Left renal pelvis (tissue), 4 donors: ENCODE measurements at regions not wholly inside any gene's neighbourhood (a gene's known extent, or its start where the extent isn't known, plus 50 kb on each side); places are given as distances from the start of the nearest gene placed in this dataset.

Source experiments
- DNase-seq, 4 donors: peaks; one replicate each; pipeline ENCODE4 v3.0.0-alpha.2; 2013; ENCODE audit warnings: low read depth in 4 of 4, low spot score in 3 of 4

- no peak for DNase-seq
Observed at GRCh38 chr6:82712826-82713225, 349.2 kb downstream of the TPBG start.

DNA sequence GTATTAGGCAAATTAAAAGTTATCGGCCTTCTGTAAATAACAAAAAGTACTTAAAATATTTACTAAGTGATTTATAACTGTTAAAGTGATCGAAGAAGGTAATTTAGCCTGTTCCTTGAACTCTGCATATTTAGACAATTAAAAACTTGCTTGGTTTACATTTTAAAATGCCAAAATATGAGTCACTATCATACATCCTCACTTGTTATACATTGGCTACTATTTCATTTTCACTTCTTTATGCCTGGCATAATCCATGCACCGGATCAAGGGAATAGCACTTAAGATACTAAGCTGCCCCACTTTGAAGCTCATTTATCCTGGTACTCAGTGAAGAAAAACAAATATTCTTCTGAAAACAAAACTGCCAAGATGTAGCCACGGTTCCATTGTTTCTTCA is 344.6 kb downstream of the UBE3D start:
- no peak for DNase-seq

GRCh38 chr6:82735790-82736189 is 329.9 kb downstream of the UBE3D start:
- no peak for DNase-seq

DNA sequence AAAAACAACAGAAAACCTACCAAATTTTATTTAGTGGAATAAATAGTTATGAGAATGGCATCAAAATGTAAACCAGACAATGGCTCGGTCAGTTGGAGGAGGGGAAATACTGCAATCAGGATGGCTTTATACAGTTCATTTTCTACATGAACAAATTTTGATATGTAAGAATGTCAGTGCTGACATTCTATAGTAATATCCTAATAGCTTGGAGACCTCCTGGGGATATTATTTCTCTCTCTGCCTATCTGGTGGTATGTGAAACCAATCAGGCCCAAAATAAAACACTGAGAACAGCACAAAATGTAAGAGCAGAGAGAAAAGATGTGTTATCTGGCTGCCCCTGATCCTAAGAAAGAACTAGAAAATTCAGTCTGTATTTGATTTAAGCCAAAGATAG is 327.7 kb downstream of the UBE3D start:
- DNase-seq = no peak

GRCh38 chr6:82738773-82739172 is 326.9 kb downstream of the UBE3D start:
- no peak for DNase-seq

DNA sequence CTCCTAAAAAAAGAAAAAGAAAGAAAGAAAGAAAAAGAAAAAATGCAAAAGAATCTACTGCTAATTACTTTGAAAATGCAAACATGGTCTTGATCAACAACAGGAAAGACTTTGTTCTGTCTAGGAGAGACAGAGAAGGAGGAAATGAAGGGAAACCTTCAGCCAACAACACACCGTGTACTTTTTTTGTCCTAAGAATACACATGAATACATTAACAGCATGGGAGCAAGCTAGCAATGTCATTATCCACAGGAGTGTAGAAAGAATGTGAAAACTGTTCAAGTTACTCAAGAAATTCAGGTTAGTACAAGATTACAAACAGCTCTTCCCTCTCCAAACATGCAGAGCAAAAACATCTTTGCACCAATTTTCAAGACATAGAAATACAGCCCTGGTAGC is 326.3 kb downstream of the UBE3D start:
- DNase-seq = no peak

DNA sequence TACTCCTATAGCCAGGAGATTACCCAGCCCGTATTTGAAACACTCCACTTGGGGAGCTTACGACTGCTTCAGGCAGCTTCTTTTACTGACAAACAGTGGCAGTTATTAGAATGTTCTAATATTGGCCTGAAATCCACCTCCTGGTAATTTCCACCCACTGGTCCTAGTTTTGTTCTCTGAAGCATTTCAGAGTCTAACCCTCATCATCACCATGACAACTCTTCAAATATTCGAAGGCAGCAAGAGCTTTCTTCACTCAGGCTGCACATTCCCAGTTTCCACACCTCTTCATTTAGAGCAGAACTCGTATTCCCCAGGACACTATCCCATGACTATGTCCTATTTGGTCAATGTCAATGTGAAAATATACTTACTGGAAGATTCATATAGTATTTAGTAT is 325.6 kb downstream of the UBE3D start:
- no peak for DNase-seq

DNA sequence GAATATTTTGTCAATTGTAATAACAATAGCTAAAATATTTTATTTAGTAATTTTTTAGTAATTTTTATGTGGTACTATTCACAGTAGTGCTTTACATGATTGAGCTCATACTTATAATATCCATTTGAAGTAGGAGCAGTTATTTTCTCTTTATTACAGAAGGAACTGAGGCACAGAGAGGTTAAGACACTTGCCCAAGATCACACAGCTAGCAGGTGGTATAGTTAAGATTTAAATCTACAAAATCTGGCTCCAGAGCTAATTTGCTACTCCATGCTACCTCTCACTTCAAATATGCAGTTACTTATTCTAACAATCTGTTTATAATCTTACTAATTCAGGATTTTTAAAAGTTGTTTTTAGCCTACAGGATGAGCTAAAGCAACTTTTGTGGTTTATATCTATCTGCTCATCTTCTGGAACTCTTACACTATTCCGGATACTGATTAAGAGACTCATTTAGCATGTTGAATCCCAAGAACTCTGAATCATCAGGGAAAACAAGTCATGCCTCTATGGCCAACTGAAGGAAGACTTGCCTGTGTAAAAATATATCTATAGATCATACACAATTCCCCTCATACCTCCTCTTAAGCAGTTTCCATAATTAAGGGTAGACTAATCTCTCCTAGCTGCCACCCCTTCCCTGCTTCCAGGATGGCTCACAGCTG is 324.2 kb downstream of the UBE3D start:
- no peak for DNase-seq

GRCh38 chr6:82741996-82742385 is 323.6 kb downstream of the UBE3D start:
- DNase-seq = no peak

DNA sequence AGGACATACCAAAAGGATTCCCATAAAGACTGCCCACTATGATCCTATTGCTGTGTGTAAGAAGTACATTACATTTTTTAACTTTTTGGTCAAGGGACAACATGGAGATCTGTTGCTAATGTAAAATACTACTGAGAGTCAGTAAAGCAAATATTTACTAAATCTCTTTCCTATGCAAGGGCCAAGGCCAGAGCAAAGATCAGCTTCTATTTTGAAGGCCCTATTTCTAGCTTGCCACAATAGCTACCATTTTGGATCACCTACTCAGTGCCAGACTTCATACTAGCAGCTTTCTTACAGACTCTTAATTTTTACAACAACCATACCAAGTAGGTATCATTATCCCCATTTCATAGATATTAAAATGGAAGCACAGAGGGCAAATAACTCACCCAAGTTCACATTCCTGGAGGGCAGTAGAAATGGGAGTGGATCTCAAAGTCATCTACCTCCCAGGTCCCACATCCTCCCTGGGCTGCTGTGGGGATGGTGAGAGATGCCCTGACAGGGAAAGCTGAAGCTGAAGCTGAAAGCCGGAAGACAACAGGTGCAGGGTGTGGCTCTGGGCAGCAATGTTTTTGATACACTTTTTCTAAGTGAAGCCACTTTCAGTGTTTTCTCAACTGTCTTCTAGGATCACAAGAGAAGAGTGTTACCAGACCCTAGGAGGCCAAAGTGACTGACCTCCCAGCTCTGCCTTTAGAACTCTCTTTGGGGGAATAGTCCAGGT is 321.2 kb downstream of the UBE3D start:
- no peak for DNase-seq

DNA sequence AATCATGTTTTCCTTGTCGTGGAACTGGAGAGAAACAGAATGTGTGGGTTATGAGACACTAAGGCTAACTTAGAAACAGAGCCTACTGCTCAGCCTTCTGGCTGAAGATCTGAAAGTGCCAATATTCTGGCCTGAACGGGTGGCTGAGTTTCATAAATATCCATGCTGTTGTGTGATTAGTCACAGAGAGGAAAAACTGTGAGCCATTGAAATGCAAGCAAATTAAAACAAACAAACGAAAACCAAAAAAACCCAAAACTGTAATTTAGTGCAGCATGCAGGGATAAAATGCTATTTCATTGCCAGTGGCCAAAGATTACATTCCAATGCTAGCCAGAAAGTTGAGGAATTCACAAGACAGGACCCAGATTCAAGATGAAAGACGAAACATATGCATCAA is 315.1 kb downstream of the UBE3D start:
- DNase-seq = no peak

DNA sequence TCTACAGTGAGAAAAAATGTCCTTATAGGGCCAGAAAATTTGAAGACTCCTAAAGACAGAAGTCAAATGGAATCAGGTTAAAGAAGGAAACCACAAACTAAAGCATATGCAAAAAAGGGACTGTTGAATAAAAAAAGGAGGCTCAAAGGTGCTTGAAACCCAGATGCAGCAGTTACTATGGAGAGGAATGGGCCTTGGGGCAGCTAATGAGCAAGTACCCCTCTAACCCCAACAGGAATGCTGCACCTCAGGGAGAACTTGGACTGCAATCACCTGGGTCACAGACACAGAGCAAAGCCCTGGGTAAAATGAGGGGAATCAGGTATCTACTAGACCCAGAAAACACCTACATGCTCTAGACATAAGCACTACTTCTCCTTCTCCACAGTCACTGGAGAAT is 313.9 kb downstream of the UBE3D start:
- DNase-seq = no peak

- DNase-seq = no peak
Observed at GRCh38 chr6:82761674-82762345, 303.8 kb downstream of the UBE3D start.

- DNase-seq = no peak
Observed at GRCh38 chr6:82766476-82766875, 299.2 kb downstream of the UBE3D start.

DNA sequence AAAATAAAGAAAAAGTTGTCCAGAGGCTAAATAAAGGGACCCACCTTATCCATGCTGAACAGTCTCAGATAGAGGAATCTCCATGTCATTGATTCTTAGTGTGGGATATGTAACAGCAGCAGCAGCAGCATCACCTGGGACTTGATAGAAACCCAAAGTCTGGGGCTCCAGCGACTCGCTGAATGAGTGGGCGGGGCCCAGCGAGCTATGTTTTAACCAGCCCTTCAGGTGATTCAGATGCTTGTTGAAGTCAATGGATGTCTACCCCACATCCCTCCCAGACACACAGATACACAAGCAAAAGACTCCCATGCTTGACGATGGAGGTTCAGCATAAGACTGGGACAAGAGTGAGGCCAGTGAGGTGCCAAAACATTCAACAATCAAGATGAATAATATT is 298.6 kb downstream of the UBE3D start:
- no peak for DNase-seq

GRCh38 chr6:82767447-82767846 is 298.2 kb downstream of the UBE3D start:
- DNase-seq = no peak

DNA sequence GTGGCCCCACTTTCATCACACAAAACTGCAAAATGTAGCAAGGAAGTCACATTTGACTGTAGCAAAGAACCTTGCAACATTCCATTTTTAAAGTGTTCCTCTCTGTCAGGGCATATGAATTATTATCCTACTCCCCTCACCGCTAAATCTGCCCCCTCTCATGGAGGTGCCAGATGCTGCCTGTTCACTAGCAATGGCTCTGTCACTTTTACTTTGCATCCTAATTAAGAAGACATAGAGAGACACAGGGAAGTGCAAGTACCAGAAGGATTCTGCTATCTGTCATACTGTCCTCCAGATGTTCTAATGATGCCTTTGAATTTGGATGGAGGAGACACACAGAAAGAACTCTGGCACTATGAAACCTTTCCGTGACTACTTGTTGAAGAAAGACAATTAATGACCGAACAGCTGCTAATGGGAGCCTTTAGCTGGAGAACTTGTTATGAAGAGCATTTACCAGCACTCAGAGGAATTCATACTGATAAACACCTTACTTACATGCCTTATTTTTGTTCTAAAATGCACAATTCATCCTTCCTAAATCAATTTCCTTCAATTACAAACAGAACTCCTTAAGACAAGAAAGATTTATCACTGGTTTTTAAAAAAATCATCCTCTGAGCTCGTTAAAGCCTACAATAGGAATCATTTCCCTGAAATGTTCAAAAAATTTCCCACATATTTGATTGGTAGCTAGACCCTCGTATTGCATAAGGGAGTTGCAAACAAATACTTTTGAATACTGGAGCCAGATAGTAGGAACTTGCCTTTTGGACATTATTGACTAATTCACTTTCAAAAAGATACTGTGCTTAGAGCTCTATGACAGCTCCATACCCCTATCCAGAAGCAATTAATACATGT is 292.6 kb downstream of the UBE3D start:
- no peak for DNase-seq

GRCh38 chr6:82775361-82775760 is 290.3 kb downstream of the UBE3D start:
- DNase-seq = no peak

DNA sequence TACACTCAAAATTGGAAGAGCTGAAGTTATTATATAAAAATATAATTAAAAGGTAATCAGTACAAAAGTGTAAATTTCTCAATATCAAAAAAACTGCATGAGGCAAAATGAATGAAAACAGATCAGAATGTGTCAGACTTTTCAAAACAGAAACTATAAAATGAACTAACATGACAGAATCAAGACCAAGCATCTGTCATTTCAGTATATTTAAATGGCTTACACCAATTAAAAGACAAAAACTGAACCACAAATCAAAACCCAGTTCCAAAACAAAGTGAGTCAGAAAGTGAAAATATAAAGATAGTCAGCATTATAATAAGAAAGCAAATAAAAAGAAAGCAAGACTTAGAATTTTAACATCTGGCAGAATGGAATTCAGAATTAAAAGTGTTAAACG is 289.7 kb downstream of the UBE3D start:
- no peak for DNase-seq

DNA sequence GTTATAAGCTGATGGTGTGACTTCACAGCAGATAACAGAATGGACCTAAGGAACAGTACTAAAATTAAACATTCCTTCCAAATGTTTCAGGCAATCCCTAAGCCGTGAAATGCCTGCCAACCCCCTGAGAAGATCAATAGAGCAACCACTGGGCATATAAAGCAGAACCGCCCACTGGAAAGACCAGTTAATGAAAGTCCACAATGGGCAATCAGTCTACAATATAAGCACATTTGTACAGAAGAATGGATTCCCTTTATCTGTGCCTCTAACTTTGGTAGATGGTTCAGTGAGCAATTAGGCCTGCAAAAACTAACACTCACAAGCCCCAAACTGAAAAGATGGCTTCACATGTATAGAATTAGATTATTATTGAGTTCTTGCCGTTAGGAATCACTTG is 286.6 kb downstream of the UBE3D start:
- DNase-seq = no peak

DNA sequence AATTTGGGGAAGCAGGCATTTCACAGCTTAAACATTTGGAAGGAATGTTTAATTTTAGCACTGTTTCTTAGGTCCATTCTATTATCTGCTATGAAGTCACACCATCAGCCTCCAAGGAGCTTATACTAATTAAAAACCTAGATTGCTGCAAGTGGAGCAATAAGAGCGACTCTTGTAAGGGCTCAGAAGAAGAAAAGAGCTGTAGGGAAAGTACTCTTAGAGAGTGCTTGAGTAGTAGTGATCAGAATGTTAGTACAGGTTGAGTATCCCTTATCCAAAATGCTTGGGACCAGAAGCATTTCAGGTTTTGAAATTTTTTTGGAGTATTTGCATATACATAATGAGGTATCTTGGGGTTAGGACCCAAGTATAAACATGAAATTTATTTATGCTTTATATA is 285.3 kb downstream of the UBE3D start:
- no peak for DNase-seq
